ENCODE measurements at regions not wholly inside any gene's neighbourhood (a gene's known extent, or its start where the extent isn't known, plus 50 kb on each side); places are given as distances from the start of the nearest gene placed in this dataset.

- ATAC-seq (ENCODE audit: insufficient read depth, low read depth) (no peak), DNase-seq (no peak)
- H3K27me3 ChIP-seq (ENCODE audit: insufficient read depth, low read length, poor library complexity), result no peaks in the 10 kb centered on the region
- no peak overlapping the region for H3K4me3 ChIP-seq (ENCODE audit: low read depth in 1 of 2, low read length in 2 of 2)
- H2AFZ ChIP-seq (ENCODE audit: low read depth, low read length), result no peak overlapping the region
- H3K4me1 ChIP-seq (ENCODE audit: insufficient read depth, low read length), result no peaks in the 10 kb centered on the region
- no peaks in the 10 kb centered on the region for H3K9me3 ChIP-seq (ENCODE audit: insufficient read depth, low read length, severe bottlenecking)
- H3K4me2 ChIP-seq (ENCODE audit: insufficient read depth, low read length), result no peak overlapping the region
- no peak overlapping the region for H3K9ac ChIP-seq (ENCODE audit: low read depth, low read length)
- H3K79me2 ChIP-seq (ENCODE audit: insufficient read depth, low read length), result no peaks in the 10 kb centered on the region
- no peak overlapping the region for H3K27ac ChIP-seq (ENCODE audit: low read length)
- no peak for TF ChIP-seq EZH2 (IDR thresholded peaks at IDR 0.05; ENCODE audit: borderline replicate concordance, low read depth, low read length, severe bottlenecking)
- TF ChIP-seq, protein P1, sequence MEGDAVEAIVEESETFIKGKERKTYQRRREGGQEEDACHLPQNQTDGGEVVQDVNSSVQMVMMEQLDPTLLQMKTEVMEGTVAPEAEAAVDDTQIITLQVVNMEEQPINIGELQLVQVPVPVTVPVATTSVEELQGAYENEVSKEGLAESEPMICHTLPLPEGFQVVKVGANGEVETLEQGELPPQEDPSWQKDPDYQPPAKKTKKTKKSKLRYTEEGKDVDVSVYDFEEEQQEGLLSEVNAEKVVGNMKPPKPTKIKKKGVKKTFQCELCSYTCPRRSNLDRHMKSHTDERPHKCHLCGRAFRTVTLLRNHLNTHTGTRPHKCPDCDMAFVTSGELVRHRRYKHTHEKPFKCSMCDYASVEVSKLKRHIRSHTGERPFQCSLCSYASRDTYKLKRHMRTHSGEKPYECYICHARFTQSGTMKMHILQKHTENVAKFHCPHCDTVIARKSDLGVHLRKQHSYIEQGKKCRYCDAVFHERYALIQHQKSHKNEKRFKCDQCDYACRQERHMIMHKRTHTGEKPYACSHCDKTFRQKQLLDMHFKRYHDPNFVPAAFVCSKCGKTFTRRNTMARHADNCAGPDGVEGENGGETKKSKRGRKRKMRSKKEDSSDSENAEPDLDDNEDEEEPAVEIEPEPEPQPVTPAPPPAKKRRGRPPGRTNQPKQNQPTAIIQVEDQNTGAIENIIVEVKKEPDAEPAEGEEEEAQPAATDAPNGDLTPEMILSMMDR (IDR thresholded peaks at IDR 0.05; ENCODE audit: borderline replicate concordance, extremely low read depth, low read length, poor library complexity, severe bottlenecking), result no peak
- no peaks in the 10 kb centered on the region for H4K20me1 ChIP-seq (ENCODE audit: insufficient read depth, low read length)
- H3K36me3 ChIP-seq (ENCODE audit: insufficient read depth, low read length), result no peaks in the 10 kb centered on the region
Observed at GRCh38 chr3:22798461-22798860, 404.7 kb upstream of the UBE2E2 start.

- no peak overlapping the region for H3K4me3 ChIP-seq (ENCODE audit: low read depth in 1 of 2, low read length in 2 of 2)
- DNase-seq (no peak), ATAC-seq (ENCODE audit: insufficient read depth, low read depth) (no peak)
- H2AFZ ChIP-seq (ENCODE audit: low read depth, low read length), result no peak overlapping the region
- no peaks in the 10 kb centered on the region for H3K27me3 ChIP-seq (ENCODE audit: insufficient read depth, low read length, poor library complexity)
- no peaks in the 10 kb centered on the region for H3K4me1 ChIP-seq (ENCODE audit: insufficient read depth, low read length)
- no peak overlapping the region for H3K4me2 ChIP-seq (ENCODE audit: insufficient read depth, low read length)
- no peaks in the 10 kb centered on the region for H4K20me1 ChIP-seq (ENCODE audit: insufficient read depth, low read length)
- no peaks in the 10 kb centered on the region for H3K36me3 ChIP-seq (ENCODE audit: insufficient read depth, low read length)
- H3K27ac ChIP-seq (ENCODE audit: low read length), result no peak overlapping the region
- H3K9ac ChIP-seq (ENCODE audit: low read depth, low read length), result no peak overlapping the region
- no peaks in the 10 kb centered on the region for H3K79me2 ChIP-seq (ENCODE audit: insufficient read depth, low read length)
- H3K9me3 ChIP-seq (ENCODE audit: insufficient read depth, low read length, severe bottlenecking), result no peaks in the 10 kb centered on the region
- TF ChIP-seq, protein P1 (IDR thresholded peaks at IDR 0.05; ENCODE audit: borderline replicate concordance, extremely low read depth, low read length, poor library complexity, severe bottlenecking), result no peak
- no peak for TF ChIP-seq EZH2 (IDR thresholded peaks at IDR 0.05; ENCODE audit: borderline replicate concordance, low read depth, low read length, severe bottlenecking)
Observed at GRCh38 chr3:22819209-22819608, 383.9 kb upstream of the UBE2E2 start.

- Histone ChIP-seq H3K4me3 (ENCODE audit: low read depth in 1 of 2, low read length in 2 of 2) (no peak overlapping the region), H3K4me2 (ENCODE audit: insufficient read depth, low read length) (no peak overlapping the region), H3K27ac (ENCODE audit: low read length) (no peak overlapping the region), H3K9me3 (ENCODE audit: insufficient read depth, low read length, severe bottlenecking) (no peaks in the 10 kb centered on the region), H4K20me1 (ENCODE audit: insufficient read depth, low read length) (no peaks in the 10 kb centered on the region), H3K27me3 (ENCODE audit: insufficient read depth, low read length, poor library complexity) (no peaks in the 10 kb centered on the region), H3K79me2 (ENCODE audit: insufficient read depth, low read length) (no peaks in the 10 kb centered on the region), H3K4me1 (ENCODE audit: insufficient read depth, low read length) (no peaks in the 10 kb centered on the region), H2AFZ (ENCODE audit: low read depth, low read length) (no peak overlapping the region), H3K36me3 (ENCODE audit: insufficient read depth, low read length) (no peaks in the 10 kb centered on the region), H3K9ac (ENCODE audit: low read depth, low read length) (no peak overlapping the region)
- no peak for DNase-seq
- TF ChIP-seq, protein P1 (IDR thresholded peaks at IDR 0.05; ENCODE audit: borderline replicate concordance, extremely low read depth, low read length, poor library complexity, severe bottlenecking), result no peak
- TF ChIP-seq EZH2 (IDR thresholded peaks at IDR 0.05; ENCODE audit: borderline replicate concordance, low read depth, low read length, severe bottlenecking), result no peak
- no peak for ATAC-seq (ENCODE audit: insufficient read depth, low read depth)
Observed at GRCh38 chr3:22835041-22835440, 368.1 kb upstream of the UBE2E2 start.

DNA sequence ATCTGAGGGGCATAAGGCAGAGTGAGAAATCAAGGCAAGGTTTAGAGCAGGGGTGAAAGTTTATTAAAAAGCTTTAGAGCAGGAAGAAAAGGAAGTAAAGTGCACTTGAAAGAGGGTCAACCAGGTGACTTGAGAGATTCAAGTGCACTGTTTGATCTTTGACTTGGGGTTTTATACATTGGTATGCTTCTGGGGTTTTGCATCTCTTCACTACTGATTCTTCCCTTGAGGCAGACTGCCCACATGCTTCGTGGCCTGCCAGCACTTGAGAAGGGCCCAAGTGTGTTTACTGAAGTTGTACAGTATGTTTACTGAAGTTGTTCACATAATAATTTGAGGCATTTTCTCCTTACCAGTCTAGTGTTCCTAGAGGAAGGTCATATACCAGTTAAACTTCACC lies 367.0 kb upstream of the UBE2E2 start:
- no peak overlapping the region for H3K4me2 ChIP-seq (ENCODE audit: insufficient read depth, low read length)
- TF ChIP-seq, protein P1 (IDR thresholded peaks at IDR 0.05; ENCODE audit: borderline replicate concordance, extremely low read depth, low read length, poor library complexity, severe bottlenecking), result no peak
- TF ChIP-seq EZH2 (IDR thresholded peaks at IDR 0.05; ENCODE audit: borderline replicate concordance, low read depth, low read length, severe bottlenecking), result no peak
- H3K4me3 ChIP-seq (ENCODE audit: low read depth in 1 of 2, low read length in 2 of 2), result no peak overlapping the region
- DNase-seq (no peak), ATAC-seq (ENCODE audit: insufficient read depth, low read depth) (no peak)
- no peaks in the 10 kb centered on the region for H3K79me2 ChIP-seq (ENCODE audit: insufficient read depth, low read length)
- H3K9ac ChIP-seq (ENCODE audit: low read depth, low read length), result no peak overlapping the region
- H4K20me1 ChIP-seq (ENCODE audit: insufficient read depth, low read length), result no peaks in the 10 kb centered on the region
- H3K27me3 ChIP-seq (ENCODE audit: insufficient read depth, low read length, poor library complexity), result no peaks in the 10 kb centered on the region
- no peak overlapping the region for H2AFZ ChIP-seq (ENCODE audit: low read depth, low read length)
- H3K27ac ChIP-seq (ENCODE audit: low read length), result no peak overlapping the region
- H3K4me1 ChIP-seq (ENCODE audit: insufficient read depth, low read length), result no peaks in the 10 kb centered on the region
- no peaks in the 10 kb centered on the region for H3K9me3 ChIP-seq (ENCODE audit: insufficient read depth, low read length, severe bottlenecking)
- no peaks in the 10 kb centered on the region for H3K36me3 ChIP-seq (ENCODE audit: insufficient read depth, low read length)

Data from DND-41 (cell line).